CD14-positive monocyte (primary cell): ENCODE measurements at regions not wholly inside any gene's neighbourhood (a gene's known extent, or its start where the extent isn't known, plus 50 kb on each side); places are given as distances from the start of the nearest gene placed in this dataset.

Experiments used
- DNase-seq, 3 donors: peaks; one replicate each; pipeline ENCODE4 v3.0.0-alpha.2; 2011 to 2022
- H2AFZ ChIP-seq: 2 replicates; pipeline ENCODE4 v1.6.0; 2012; ENCODE audit warnings: mild to moderate bottlenecking, low read depth, low read length, inconsistent platforms; ENCODE audit not compliant: insufficient read depth, poor library complexity, severe bottlenecking
- H3K27ac ChIP-seq, 2 donors: 1 replicate in 1 of 2; 2 replicates in 1 of 2; pipeline ENCODE4 v1.5.1; 2012 to 2013; ENCODE audit warnings: low read length in 2 of 2, control low read depth in 1 of 2, inconsistent platforms in 1 of 2, low read depth in 1 of 2, mild to moderate bottlenecking in 1 of 2
- H3K27me3 ChIP-seq, 2 donors: one replicate each; pipeline versions ENCODE4 v1.6.0 to v1.6.1; 2011 to 2013; ENCODE audit warnings: low read length in 2 of 2; ENCODE audit not compliant: control insufficient read depth in 2 of 2, insufficient read depth in 2 of 2
- H3K36me3 ChIP-seq, 2 donors: replicated peaks in 1 of 2; 1 replicate in 1 of 2; 2 replicates in 1 of 2; pipeline versions ENCODE4 v1.5.1 to v1.6.1; 2012 to 2013; ENCODE audit warnings: low read length in 2 of 2, control low read depth in 1 of 2, inconsistent platforms in 1 of 2, mild to moderate bottlenecking in 1 of 2; ENCODE audit not compliant: insufficient read depth in 2 of 2, control insufficient read depth in 1 of 2
- H3K4me1 ChIP-seq, 2 donors: 1 replicate in 1 of 2; 2 replicates in 1 of 2; pipeline versions ENCODE4 v1.5.1 to v1.6.1; 2012 to 2013; ENCODE audit warnings: low read length in 2 of 2, control low read depth in 1 of 2, inconsistent platforms in 1 of 2, mild to moderate bottlenecking in 1 of 2, moderate library complexity in 1 of 2; ENCODE audit not compliant: insufficient read depth in 2 of 2, control insufficient read depth in 1 of 2
- H3K4me2 ChIP-seq: replicated peaks from 2 replicates; pipeline ENCODE3; 2012; ENCODE audit warnings: low read length, moderate library complexity, mild to moderate bottlenecking; ENCODE audit not compliant: poor library complexity, severe bottlenecking; ENCODE audit errors: extremely low read depth
- H3K4me3 ChIP-seq, 3 experiments: fragments of 200-600 bp in 1 of 3; sonication (generic) in 1 of 3; replicated peaks in 1 of 3; 1 replicate in 2 of 3; 2 replicates in 1 of 3; pipeline ENCODE4 v1.5.1; 2011 to 2013; ENCODE audit warnings: low read length in 3 of 3, mild to moderate bottlenecking in 3 of 3, control low read depth in 2 of 3, low read depth in 2 of 3, inconsistent platforms in 1 of 3, moderate library complexity in 1 of 3
- H3K79me2 ChIP-seq: 2 replicates; pipeline ENCODE4 v1.6.0; 2012; ENCODE audit warnings: mild to moderate bottlenecking, control low read depth, inconsistent platforms, low read length, moderate library complexity; ENCODE audit not compliant: insufficient read depth
- H3K9ac ChIP-seq: 2 replicates; pipeline ENCODE4 v1.6.0; 2017; ENCODE audit warnings: low read length, mild to moderate bottlenecking; ENCODE audit not compliant: insufficient read depth, poor library complexity, severe bottlenecking
- H3K9me3 ChIP-seq, 2 donors: replicated peaks in 1 of 2; 1 replicate in 1 of 2; 2 replicates in 1 of 2; pipeline versions ENCODE4 v1.5.1 to v1.6.1; 2012 to 2013; ENCODE audit warnings: low read length in 2 of 2, control low read depth in 1 of 2; ENCODE audit not compliant: control insufficient read depth in 1 of 2, insufficient read depth in 1 of 2
- H4K20me1 ChIP-seq: 2 replicates; pipeline ENCODE4 v1.6.0; 2012; ENCODE audit warnings: mild to moderate bottlenecking, low read length, control low read depth, moderate library complexity; ENCODE audit not compliant: insufficient read depth
- H3K27ac Mint-ChIP-seq, 7 donors: one replicate each; pipeline ENCODE4 v1.8.0; 2020; ENCODE audit warnings: mild to moderate bottlenecking in 7 of 7, mixed read lengths in 7 of 7, moderate library complexity in 6 of 7, inconsistent platforms in 2 of 7
- H3K27me3 Mint-ChIP-seq, 3 donors: one replicate each; pipeline ENCODE4 v1.8.0; 2021 to 2022; ENCODE audit warnings: low read depth in 3 of 3, mild to moderate bottlenecking in 3 of 3, mixed read lengths in 3 of 3, moderate library complexity in 3 of 3, inconsistent platforms in 1 of 3
- H3K36me3 Mint-ChIP-seq, 2 donors: one replicate each; pipeline ENCODE4 v1.8.0; 2020; ENCODE audit warnings: mixed read lengths in 2 of 2, inconsistent platforms in 1 of 2, mild to moderate bottlenecking in 1 of 2
- H3K4me1 Mint-ChIP-seq: one replicate; pipeline ENCODE4 v1.8.0; 2020; ENCODE audit warnings: mild to moderate bottlenecking, mixed read lengths
- H3K4me3 Mint-ChIP-seq, 2 donors: one replicate each; pipeline ENCODE4 v1.8.0; 2020; ENCODE audit warnings: mild to moderate bottlenecking in 2 of 2, mixed read lengths in 2 of 2, moderate library complexity in 1 of 2
- H3K9me3 Mint-ChIP-seq, 7 donors: one replicate each; pipeline ENCODE4 v1.8.0; 2020 to 2022; ENCODE audit warnings: mixed read lengths in 7 of 7, mild to moderate bottlenecking in 6 of 7, moderate library complexity in 6 of 7, inconsistent platforms in 2 of 7
- CTCF ChIP-seq: fragments of 200-600 bp; IDR thresholded peaks from one replicate; pipeline ENCODE4 v1.8.0; 2022; ENCODE audit warnings: antibody characterized with exemption, mild to moderate bottlenecking
- WGBS: methylation state at CpG from one replicate; pipeline ENCODE4 v1.1.5; 2013; ENCODE audit warnings: missing lambda C conversion rate; ENCODE audit not compliant: insufficient coverage; 5-methylcytosine and 5-hydroxymethylcytosine counted together
- intact Hi-C, 2 donors: fragments of 100-400 bp; cut with micrococcal nuclease; formaldehyde crosslinking; loops; one replicate each; pipeline versions ENCODE4 v1.15.0 to v1.15.1; 2023

GRCh38 chr2:58376592-58376991, 135.5 kb upstream of the FANCL start:
- Histone ChIP-seq H3K4me2 (no peak overlapping the region), H3K4me1 (no peaks in the 10 kb centered on the region), H3K9me3 (peaks cover 0 to 3% of the 10 kb centered on the region in 2 donors), H3K79me2 (no peaks in the 10 kb centered on the region), H3K9ac (no peak overlapping the region), H3K4me3 (no peak overlapping the region), H3K36me3 (no peaks in the 10 kb centered on the region), H3K27ac (no peak overlapping the region), H3K27me3 (no peaks in the 10 kb centered on the region), H2AFZ (no peak overlapping the region), H4K20me1 (no peaks in the 10 kb centered on the region)
- Mint-ChIP-seq H3K4me3 (no peak overlapping the region), H3K9me3 (peaks cover 0 to 11% (median 3%) of the 10 kb centered on the region in 7 donors), H3K27me3 (no peaks in the 10 kb centered on the region), H3K27ac (no peak overlapping the region), H3K36me3 (no peaks in the 10 kb centered on the region), H3K4me1 (no peaks in the 10 kb centered on the region)
- intact Hi-C loops: no loop called here
- WGBS: no CpG with 5 or more reads among the region's 1 CpG
- TF ChIP-seq CTCF: no peak
- no peak for DNase-seq

- Histone ChIP-seq H3K9ac (no peak overlapping the region), H4K20me1 (no peaks in the 10 kb centered on the region), H3K36me3 (no peaks in the 10 kb centered on the region), H3K4me3 (no peak overlapping the region), H3K79me2 (no peaks in the 10 kb centered on the region), H3K27me3 (no peaks in the 10 kb centered on the region), H2AFZ (no peak overlapping the region), H3K4me2 (no peak overlapping the region), H3K4me1 (no peaks in the 10 kb centered on the region), H3K27ac (no peak overlapping the region), H3K9me3 (no peaks in the 10 kb centered on the region)
- Mint-ChIP-seq H3K4me1 (no peaks in the 10 kb centered on the region), H3K27ac (no peak overlapping the region), H3K9me3 (peaks cover 0 to 8% (median 2%) of the 10 kb centered on the region in 7 donors), H3K27me3 (peaks cover 0 to 1% (median 0%) of the 10 kb centered on the region in 3 donors), H3K36me3 (no peaks in the 10 kb centered on the region), H3K4me3 (no peak overlapping the region)
- intact Hi-C loops: no loop called here
- no CpG with 5 or more reads among the region's 2 CpGs for WGBS
- no peak for DNase-seq
- no peak for TF ChIP-seq CTCF
Measured at GRCh38 chr2:58369594-58369993, 128.5 kb upstream of the FANCL start.
